Spleen (tissue), 7 donors: ENCODE measurements at regions not wholly inside any gene's neighbourhood (a gene's known extent, or its start where the extent isn't known, plus 50 kb on each side); places are given as distances from the start of the nearest gene placed in this dataset.

Source experiments
- CTCF ChIP-seq, 11 experiments: fragments of 200-600 bp in 7 of 11; fragments of 450-650 bp in 4 of 11; sonication (generic) in 4 of 11; IDR thresholded peaks in 8 of 11; conservative IDR thresholded peaks in 3 of 11; 1 replicate in 7 of 11; 2 replicates in 4 of 11; pipeline versions ENCODE4 v1.4.0 to v1.8.0; 2016 to 2021; ENCODE audit warnings: antibody characterized with exemption in 11 of 11, inconsistent platforms in 4 of 11, mild to moderate bottlenecking in 1 of 11
- POLR2A ChIP-seq, 3 donors: fragments of 450-650 bp; IDR thresholded peaks; one replicate each; pipeline ENCODE4 v1.5.1; 2017; ENCODE audit warnings: antibody characterized with exemption in 3 of 3, mild to moderate bottlenecking in 1 of 3
- donor health status: DM: no; HTN: no; CAD: no; lungs with moderate emphysema.
- donor health status: DM: no; HTN: no; CAD: no.
- donor health status: DM: no; HTN: no; CAD: no.

DNA sequence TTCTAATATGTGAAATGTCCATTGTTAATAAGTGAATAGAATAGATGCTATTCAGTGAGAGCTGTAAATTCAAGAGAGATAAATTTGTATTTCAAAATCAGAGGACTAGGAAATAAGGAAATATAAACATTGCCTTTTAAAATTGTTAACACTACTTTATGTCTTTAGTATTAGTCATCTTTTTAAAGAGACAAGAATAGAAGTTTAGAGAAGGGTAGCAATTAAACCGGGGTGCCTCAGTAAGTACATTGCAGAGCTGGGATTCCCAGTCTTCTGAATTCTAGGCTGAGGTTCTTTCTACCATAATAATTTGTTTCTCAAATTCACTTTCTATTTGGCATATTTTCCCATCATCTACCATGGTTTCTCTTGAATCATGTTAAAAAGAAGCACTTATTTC lies 498.6 kb downstream of the SLC16A7 start:
- no peak for TF ChIP-seq POLR2A (IDR thresholded peaks at IDR 0.05)
- TF ChIP-seq CTCF (IDR thresholded peaks at IDR 0.05 in 8 of 11, conservative IDR thresholded peaks at IDR 0.05 in 3 of 11), result no peak
